ENCODE measurements at regions not wholly inside any gene's neighbourhood (a gene's known extent, or its start where the extent isn't known, plus 50 kb on each side); places are given as distances from the start of the nearest gene placed in this dataset.

GRCh38 chr13:88602786-88603777, 931.9 kb downstream of the SLITRK5 start:
- CTCF ChIA-PET = no interaction called here
- Mint-ChIP-seq H3K9me3 (ENCODE audit: low read depth) (no peaks in the 10 kb centered on the region), H3K27ac (no peak overlapping the region), H3K4me3 (no peak overlapping the region), H3K36me3 (no peaks in the 10 kb centered on the region), H3K27me3 (no peaks in the 10 kb centered on the region), H3K4me1 (no peaks in the 10 kb centered on the region)
- ATAC-seq (no peak), DNase-seq (no peak)

DNA sequence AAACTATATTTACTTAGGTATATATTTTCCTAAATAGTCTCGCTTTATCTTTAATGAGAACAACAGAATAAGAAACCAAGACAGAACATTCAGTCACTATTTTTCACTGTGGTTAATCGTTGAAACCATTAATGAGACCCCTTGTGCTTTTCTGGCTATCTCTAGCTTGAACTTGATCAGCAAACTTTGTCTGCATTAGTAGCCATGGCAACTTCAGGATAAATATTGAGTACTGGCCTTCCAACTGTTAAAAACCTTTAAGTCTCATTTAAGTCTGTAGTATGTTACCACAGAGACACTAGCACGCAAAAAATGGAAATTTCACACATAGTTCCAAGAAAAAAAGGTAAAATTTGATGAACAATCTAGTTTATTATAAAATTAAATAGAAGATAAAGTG, 946.0 kb downstream of the SLITRK5 start:
- DNase-seq (no peak), ATAC-seq (no peak)
- Mint-ChIP-seq H3K36me3 (no peaks in the 10 kb centered on the region), H3K27ac (no peak overlapping the region), H3K4me1 (peaks cover 3% of the 10 kb centered on the region), H3K27me3 (no peaks in the 10 kb centered on the region), H3K9me3 (ENCODE audit: low read depth) (peaks cover 8% of the 10 kb centered on the region), H3K4me3 (no peak overlapping the region)
- CTCF ChIA-PET = no interaction called here

- Mint-ChIP-seq H3K4me3 (no peak overlapping the region), H3K27me3 (no peaks in the 10 kb centered on the region)
- CTCF ChIA-PET = no interaction called here
Observed at GRCh38 chr13:88622362-88622973, 951.3 kb downstream of the SLITRK5 start.

DNA sequence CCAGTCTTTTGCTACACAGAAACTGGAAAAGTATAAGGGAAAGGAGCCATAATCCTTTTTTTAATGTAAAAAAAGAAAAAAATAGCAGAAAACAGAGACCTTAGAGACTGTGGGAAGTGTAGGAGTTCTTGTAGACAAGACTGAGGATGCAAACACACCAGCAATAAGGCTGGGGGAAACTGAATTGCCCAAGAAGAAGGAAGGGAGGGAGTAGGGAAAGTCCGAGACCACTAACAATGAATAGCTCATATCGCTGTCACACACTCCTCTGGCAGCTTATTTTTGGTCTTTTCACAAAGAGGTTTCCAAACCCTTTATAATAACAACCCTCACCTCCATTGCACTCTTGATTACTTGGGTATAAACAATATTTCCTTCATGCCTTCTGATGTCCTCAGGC, 952.0 kb downstream of the SLITRK5 start:
- DNase-seq (no peak), ATAC-seq (no peak)
- CTCF ChIA-PET = no interaction called here
- no peak overlapping the region for H3K27ac Mint-ChIP-seq
- H3K4me1 Mint-ChIP-seq = peaks cover 4% of the 10 kb centered on the region
- peaks cover 10% of the 10 kb centered on the region for H3K9me3 Mint-ChIP-seq (ENCODE audit: low read depth)
- no peak overlapping the region for H3K4me3 Mint-ChIP-seq
- H3K36me3 Mint-ChIP-seq = peaks cover 2% of the 10 kb centered on the region
- H3K27me3 Mint-ChIP-seq = no peaks in the 10 kb centered on the region

More at GRCh38 chr13:88622362-88622973, 951.3 kb downstream of the SLITRK5 start:
- H3K4me1 Mint-ChIP-seq = peaks cover 4% of the 10 kb centered on the region
- H3K27ac Mint-ChIP-seq = no peak overlapping the region
- peaks cover 9% of the 10 kb centered on the region for H3K9me3 Mint-ChIP-seq (ENCODE audit: low read depth)
- DNase-seq = no peak
- peaks cover 2% of the 10 kb centered on the region for H3K36me3 Mint-ChIP-seq
- ATAC-seq = no peak

GRCh38 chr13:88627071-88627470, 955.9 kb downstream of the SLITRK5 start:
- H3K4me3 Mint-ChIP-seq = no peak overlapping the region
- CTCF ChIA-PET = no interaction called here
- peaks cover 10% of the 10 kb centered on the region for H3K9me3 Mint-ChIP-seq (ENCODE audit: low read depth)
- peaks cover 2% of the 10 kb centered on the region for H3K4me1 Mint-ChIP-seq
- no peak for ATAC-seq
- H3K27ac Mint-ChIP-seq = no peak overlapping the region
- H3K27me3 Mint-ChIP-seq = no peaks in the 10 kb centered on the region
- peaks cover 2% of the 10 kb centered on the region for H3K36me3 Mint-ChIP-seq
- DNase-seq = no peak

GRCh38 chr13:88628882-88629281, 957.7 kb downstream of the SLITRK5 start:
- Mint-ChIP-seq H3K27ac (no peak overlapping the region), H3K36me3 (peaks cover 2% of the 10 kb centered on the region), H3K9me3 (ENCODE audit: low read depth) (peaks cover 11% of the 10 kb centered on the region), H3K4me3 (no peak overlapping the region), H3K4me1 (no peaks in the 10 kb centered on the region), H3K27me3 (no peaks in the 10 kb centered on the region)
- CTCF ChIA-PET = no interaction called here
- DNase-seq (no peak), ATAC-seq (no peak)

- Mint-ChIP-seq H3K27me3 (no peaks in the 10 kb centered on the region), H3K4me1 (no peaks in the 10 kb centered on the region), H3K27ac (no peak overlapping the region), H3K36me3 (no peaks in the 10 kb centered on the region), H3K4me3 (no peak overlapping the region), H3K9me3 (ENCODE audit: low read depth) (peaks cover 4% of the 10 kb centered on the region)
- DNase-seq (no peak), ATAC-seq (no peak)
- CTCF ChIA-PET = no interaction called here
Observed at GRCh38 chr13:88637935-88638334, 966.8 kb downstream of the SLITRK5 start.

DNA sequence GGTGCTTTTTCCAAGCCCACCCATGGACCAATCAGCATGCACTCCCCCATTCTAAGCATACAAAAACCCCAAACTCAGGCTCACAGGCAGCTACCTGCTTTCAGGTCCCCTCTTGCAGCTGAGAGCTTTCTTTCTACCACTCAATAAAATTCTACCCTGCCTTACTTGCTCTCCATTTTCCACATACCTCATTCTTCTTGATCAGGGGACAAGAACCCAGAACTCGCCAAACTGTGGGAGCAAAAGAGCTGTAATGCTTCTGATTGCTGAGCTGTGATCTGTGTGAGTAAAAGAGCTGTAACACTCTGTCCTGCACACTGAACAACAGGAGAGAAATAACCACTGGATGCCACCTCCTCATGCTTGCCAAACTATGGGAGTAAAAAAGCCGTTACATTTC, 972.1 kb downstream of the SLITRK5 start:
- H3K4me3 Mint-ChIP-seq = no peak overlapping the region
- peaks cover 10% of the 10 kb centered on the region for H3K9me3 Mint-ChIP-seq (ENCODE audit: low read depth)
- DNase-seq (no peak), ATAC-seq (no peak)
- H3K27ac Mint-ChIP-seq = no peak overlapping the region
- CTCF ChIA-PET = no interaction called here
- H3K36me3 Mint-ChIP-seq = no peaks in the 10 kb centered on the region
- no peaks in the 10 kb centered on the region for H3K27me3 Mint-ChIP-seq
- no peaks in the 10 kb centered on the region for H3K4me1 Mint-ChIP-seq

GRCh38 chr13:88648598-88649373, 977.6 kb downstream of the SLITRK5 start:
- Mint-ChIP-seq H3K9me3 (ENCODE audit: low read depth) (peaks cover 12% of the 10 kb centered on the region), H3K36me3 (no peaks in the 10 kb centered on the region), H3K4me3 (no peak overlapping the region), H3K4me1 (no peaks in the 10 kb centered on the region), H3K27me3 (no peaks in the 10 kb centered on the region), H3K27ac (no peak overlapping the region)
- ATAC-seq = no peak
- DNase-seq = no peak
- CTCF ChIA-PET = no interaction called here

GRCh38 chr13:88649855-88650254, 978.7 kb downstream of the SLITRK5 start:
- H3K36me3 Mint-ChIP-seq = no peaks in the 10 kb centered on the region
- H3K4me1 Mint-ChIP-seq = no peaks in the 10 kb centered on the region
- CTCF ChIA-PET = no interaction called here
- peaks cover 12% of the 10 kb centered on the region for H3K9me3 Mint-ChIP-seq (ENCODE audit: low read depth)
- H3K27me3 Mint-ChIP-seq = no peaks in the 10 kb centered on the region
- ATAC-seq (no peak), DNase-seq (no peak)
- no peak overlapping the region for H3K4me3 Mint-ChIP-seq
- H3K27ac Mint-ChIP-seq = no peak overlapping the region

DNA sequence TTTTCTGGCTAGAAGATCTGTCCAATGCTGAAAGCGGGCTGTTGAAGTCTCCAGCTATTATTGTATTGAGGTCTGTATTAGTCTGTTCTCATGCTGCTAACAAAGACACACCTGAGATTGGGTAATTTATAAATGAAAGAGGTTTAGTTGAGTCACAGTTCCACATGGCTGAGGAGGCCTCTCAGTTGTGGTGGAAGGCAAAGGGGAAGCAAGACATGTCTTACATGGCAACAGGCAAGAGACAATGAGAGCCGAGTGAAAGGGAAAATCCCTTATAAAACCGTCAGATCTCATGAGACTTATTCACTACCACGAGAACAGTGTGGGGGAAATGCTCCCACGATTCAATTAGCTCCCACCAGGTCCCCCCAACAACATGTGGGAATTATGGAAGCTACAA, 980.4 kb downstream of the SLITRK5 start:
- DNase-seq (no peak), ATAC-seq (no peak)
- H3K27ac Mint-ChIP-seq = no peak overlapping the region
- H3K4me3 Mint-ChIP-seq = no peak overlapping the region
- no peaks in the 10 kb centered on the region for H3K27me3 Mint-ChIP-seq
- no peaks in the 10 kb centered on the region for H3K4me1 Mint-ChIP-seq
- H3K36me3 Mint-ChIP-seq = no peaks in the 10 kb centered on the region
- CTCF ChIA-PET = no interaction called here
- peaks cover 11% of the 10 kb centered on the region for H3K9me3 Mint-ChIP-seq (ENCODE audit: low read depth)

DNA sequence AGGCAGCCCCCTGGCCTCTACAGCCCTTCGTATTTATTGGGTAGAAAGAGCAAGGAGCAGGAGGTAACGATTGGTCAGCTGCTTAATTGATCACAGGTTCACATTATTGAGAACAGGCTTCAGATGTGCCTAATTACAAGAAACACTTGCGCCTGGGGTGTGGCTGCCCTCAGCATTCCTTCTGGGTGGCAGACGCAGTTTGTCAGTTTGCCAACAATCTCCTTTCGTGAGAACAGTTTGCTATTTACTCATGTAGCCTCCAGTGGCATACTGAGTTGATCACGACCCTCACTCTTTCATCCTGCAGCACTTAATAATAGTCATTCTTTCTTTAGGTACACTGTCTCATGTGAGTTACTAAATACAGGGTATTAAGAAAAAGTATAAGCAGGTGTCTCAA, 985.6 kb downstream of the SLITRK5 start:
- Mint-ChIP-seq H3K9me3 (ENCODE audit: low read depth) (peaks cover 8% of the 10 kb centered on the region), H3K27me3 (no peaks in the 10 kb centered on the region), H3K4me1 (no peaks in the 10 kb centered on the region), H3K4me3 (no peak overlapping the region), H3K36me3 (peaks cover 1% of the 10 kb centered on the region), H3K27ac (no peak overlapping the region)
- DNase-seq = no peak
- no peak for ATAC-seq
- CTCF ChIA-PET = no interaction called here

- DNase-seq (no peak), ATAC-seq (no peak)
- H3K4me1 Mint-ChIP-seq = no peaks in the 10 kb centered on the region
- no peaks in the 10 kb centered on the region for H3K36me3 Mint-ChIP-seq
- CTCF ChIA-PET = no interaction called here
- H3K27ac Mint-ChIP-seq = no peak overlapping the region
- H3K4me3 Mint-ChIP-seq = no peak overlapping the region
- peaks cover 7% of the 10 kb centered on the region for H3K9me3 Mint-ChIP-seq (ENCODE audit: low read depth)
- no peaks in the 10 kb centered on the region for H3K27me3 Mint-ChIP-seq
Observed at GRCh38 chr13:88670509-88670908, 999.3 kb downstream of the SLITRK5 start.

Data from activated CD8-positive, alpha-beta memory T cell treated with anti-CD3 and anti-CD28 coated beads, Interleukin-2, amount 10 ng/mL, durations not matched to agents 7 days and 5 days (primary cell).